ENCODE measurements at regions not wholly inside any gene's neighbourhood (a gene's known extent, or its start where the extent isn't known, plus 50 kb on each side); places are given as distances from the start of the nearest gene placed in this dataset.
A peak's percentile ranks its signal among the peaks of the same experiment; 100 is the strongest.

- BruUV-seq (replicated peaks) = no TSS peak
- peaks cover 18% of the 10 kb centered on the region for H3K4me1 ChIP-seq (ENCODE audit: insufficient read depth, low read length)
- no peak overlapping the region for H3K9ac ChIP-seq (ENCODE audit: insufficient read depth, low read depth, low read length)
- intact Hi-C loops (cut with micrococcal nuclease; ENCODE audit: unreplicated experiment) = no loop called here
- peak; percentile 69 for TF ChIP-seq MNT (IDR thresholded peaks at IDR 0.05)
- no peak for TF ChIP-seq ZBTB49 (CRISPR knock-in tag; IDR thresholded peaks at IDR 0.05; ENCODE audit: borderline replicate concordance)
- no peaks in the 10 kb centered on the region; a peak in 1 of 5 replicates for H3K27me3 ChIP-seq (ENCODE audit: control insufficient read depth in 1 of 2, insufficient read depth in 2 of 2, low read length in 2 of 2)
- H3K27ac ChIP-seq (ENCODE audit: extremely low read length, insufficient read depth, low read length) = no peak overlapping the region
- 0 out of 2 replicates have a peak, but pooled peaks cover 2% of the 10 kb centered on the region for H4K20me1 ChIP-seq (ENCODE audit: insufficient read depth, low read length)
- DNase-seq (ENCODE audit: low spot score) = no peak
- no peak overlapping the region for H2AFZ ChIP-seq (ENCODE audit: low read length)
- H3K4me2 ChIP-seq (ENCODE audit: low read depth, low read length) = no peak overlapping the region
- FAIRE-seq = no peak
- H3K36me3 ChIP-seq (replicated peaks in 1 of 2; ENCODE audit: control insufficient read depth in 1 of 2, insufficient read depth in 2 of 2, low read length in 2 of 2) = no peaks in the 10 kb centered on the region
- POLR2A ChIA-PET = no interaction called here
- H3K9me3 ChIP-seq (ENCODE audit: low read length) = no peaks in the 10 kb centered on the region
- no peaks in the 10 kb centered on the region for H3K79me2 ChIP-seq (ENCODE audit: insufficient read depth, low read length)
- WGBS (ENCODE audit: low lambda C conversion rate) = 85% methylated on average over 6 of the region's 6 CpGs
- in situ Hi-C loops (cut with HindIII; ENCODE audit: extremely low pct_ligation_motif_present, low pct_unique_long_range_greater_than_20kb) = no loop called here
- H3K4me3 ChIP-seq (replicated peaks in 1 of 3; ENCODE audit: insufficient read depth in 1 of 3, low read depth in 2 of 3, low read length in 3 of 3) = no peak overlapping the region
- CTCF ChIA-PET (ENCODE audit: low intra/inter-chr PET ratio, low total read pairs) = interaction anchor here (0.6 kb wide), 1 partner anchor 118 kb away, joined by 3 read pairs; no protein-coding TSS in a partner anchor
- no peak for ATAC-seq
Observed at GRCh38 chr16:85233516-85233915, 121.2 kb upstream of the CIBAR2 start.
